ENCODE measurements at regions not wholly inside any gene's neighbourhood (a gene's known extent, or its start where the extent isn't known, plus 50 kb on each side); places are given as distances from the start of the nearest gene placed in this dataset.

- Histone ChIP-seq H3K4me1 (replicated peaks in 1 of 4; ENCODE audit: control insufficient read depth in 3 of 4, insufficient read depth in 4 of 4, low read length in 3 of 4) (peaks cover 14 to 23% (median 16%) of the 10 kb centered on the region in 4 experiments), H2BK15ac (ENCODE audit: low read length) (no peak overlapping the region), H2BK120ac (replicated peaks; ENCODE audit: low read depth, low read length) (no peak overlapping the region), H3K4me2 (ENCODE audit: insufficient read depth in 1 of 2, low read depth in 2 of 2, low read length in 2 of 2) (no peak overlapping the region), H2AK5ac (ENCODE audit: low read depth, low read length) (no peak overlapping the region), H2BK5ac (ENCODE audit: low read depth, low read length) (no peak overlapping the region), H3K79me1 (ENCODE audit: low read depth, low read length) (no peaks in the 10 kb centered on the region; the same call in 1 of the 2 replicates), H3K4ac (replicated peaks; ENCODE audit: insufficient read length, low read depth, low read length) (no peak overlapping the region), H3K27me3 (replicated peaks in 1 of 4; ENCODE audit: control insufficient read depth in 3 of 4, extremely low read depth in 1 of 4, insufficient read depth in 3 of 4, low read length in 3 of 4) (peaks cover 0 to 4% (median 2%) of the 10 kb centered on the region in 4 experiments; a peak in 1 of 7 replicates), H4K91ac (replicated peaks; ENCODE audit: insufficient read length, low read length) (no peak overlapping the region), H2BK20ac (ENCODE audit: low read length) (no peak overlapping the region), H4K8ac (ENCODE audit: extremely low read depth, insufficient read depth, low read length) (no peak overlapping the region), H3K23ac (ENCODE audit: insufficient read length) (no peak overlapping the region), H3K56ac (replicated peaks; ENCODE audit: insufficient read length, low read depth, low read length) (no peak overlapping the region), H2AFZ (ENCODE audit: low read length) (no peak overlapping the region), H3K9me3 (ENCODE audit: insufficient read depth in 2 of 2, low read depth in 1 of 2, low read length in 1 of 2) (no peaks in the 10 kb centered on the region), H3K27ac (ENCODE audit: low read depth, low read length) (no peak overlapping the region), H4K20me1 (replicated peaks in 1 of 2; ENCODE audit: control insufficient read depth in 1 of 2, insufficient read depth in 2 of 2, low read length in 2 of 2) (no peaks in the 10 kb centered on the region), H2BK12ac (ENCODE audit: low read depth, low read length) (no peak overlapping the region), H3K36me3 (ENCODE audit: control insufficient read depth in 2 of 4, insufficient read depth in 4 of 4, low read length in 3 of 4) (no peaks in the 10 kb centered on the region), H4K5ac (ENCODE audit: insufficient read length, low read depth, low read length) (no peak overlapping the region), H3K23me2 (ENCODE audit: low read depth, low read length) (0 out of 2 replicates have a peak, but pooled peaks cover 3% of the 10 kb centered on the region), H3K18ac (ENCODE audit: extremely low read depth, low read length) (no peak overlapping the region), H3K79me2 (ENCODE audit: control insufficient read depth in 1 of 2, insufficient read depth in 2 of 2, low read length in 2 of 2) (no peaks in the 10 kb centered on the region), H3K14ac (ENCODE audit: insufficient read length) (no peak overlapping the region), H3K4me3 (ENCODE audit: extremely low read depth in 1 of 4, insufficient read depth in 2 of 4, low read depth in 3 of 4, low read length in 4 of 4) (no peak overlapping the region), H3K9ac (replicated peaks in 1 of 4; ENCODE audit: extremely low read depth in 1 of 4, low read depth in 3 of 4, low read length in 3 of 4) (no peak overlapping the region)
- WGBS, 2 experiments (ENCODE audit: extremely low coverage in 1 of 2, insufficient coverage in 1 of 2, insufficient read length in 1 of 2, insufficient replicate concordance in 2 of 2, low coverage in 1 of 2, low lambda C conversion rate in 2 of 2, missing lambda C conversion rate in 1 of 2) = 83% methylated on average over 2 of the region's 2 CpGs; no CpG with 5 or more reads in 1 of the 2 experiments
- ChIA-PET CTCF (ENCODE audit: partially characterized antibody) (interaction anchor here (0.5 to 15.6 kb wide), 5 partner anchors 10 to 134 kb away, joined by 3 to 120 read pairs (median 3); no protein-coding TSS in a partner anchor), POLR2A (ENCODE audit: partially characterized antibody) (interaction anchor here (1.2 kb wide), 1 partner anchor 76 kb away, joined by 4 read pairs; no protein-coding TSS in a partner anchor)
- DNase-seq (ENCODE audit: low read depth in 1 of 2, low spot score in 2 of 2) = no peak
- TF ChIP-seq POLR2A (IDR thresholded peaks at IDR 0.05; ENCODE audit: control extremely low read depth in 1 of 2, low read depth in 2 of 2, low read length in 2 of 2) (no peak), SAP30 (IDR thresholded peaks at IDR 0.05; ENCODE audit: insufficient read depth, insufficient replicate concordance, low read length) (no peak), RFX5 (IDR thresholded peaks at IDR 0.05; ENCODE audit: borderline replicate concordance, low read depth, low read length) (no peak), PHF8 (conservative IDR thresholded peaks at IDR 0.05; ENCODE audit: low read depth, low read length) (no peak), TBP (IDR thresholded peaks at IDR 0.05; ENCODE audit: low read depth, low read length) (no peak), NRF1 (IDR thresholded peaks at IDR 0.05; ENCODE audit: low read depth, low read length) (no peak), GTF2F1 (IDR thresholded peaks at IDR 0.05; ENCODE audit: borderline replicate concordance, low read depth, low read length) (no peak)
- no peak for FAIRE-seq
Measured at GRCh38 chr2:16015903-16016265, 75.5 kb downstream of the MYCN start.

Measured in H1 (cell line).